ENCODE measurements at regions not wholly inside any gene's neighbourhood (a gene's known extent, or its start where the extent isn't known, plus 50 kb on each side); places are given as distances from the start of the nearest gene placed in this dataset.

GRCh38 chr12:46523863-46524770, 151.5 kb upstream of the SLC38A2 start:
- DNase-seq (ENCODE audit: low read depth), result peak; percentile 75
- H3K4me3 ChIP-seq (ENCODE audit: low read length), result no peak overlapping the region
- TF ChIP-seq CTCF (conservative IDR thresholded peaks at IDR 0.05; ENCODE audit: low read depth, low read length), result no peak

- DNase-seq (ENCODE audit: low read depth), result no peak
- H3K4me3 ChIP-seq (ENCODE audit: low read length), result no peak overlapping the region
- no peak for TF ChIP-seq CTCF (conservative IDR thresholded peaks at IDR 0.05; ENCODE audit: low read depth, low read length)
Observed at GRCh38 chr12:46523446-46523845, 150.9 kb upstream of the SLC38A2 start.

GRCh38 chr12:46522071-46522470, 149.5 kb upstream of the SLC38A2 start:
- no peak overlapping the region for H3K4me3 ChIP-seq (ENCODE audit: low read length)
- DNase-seq (ENCODE audit: low read depth), result no peak
- TF ChIP-seq CTCF (conservative IDR thresholded peaks at IDR 0.05; ENCODE audit: low read depth, low read length), result no peak

DNA sequence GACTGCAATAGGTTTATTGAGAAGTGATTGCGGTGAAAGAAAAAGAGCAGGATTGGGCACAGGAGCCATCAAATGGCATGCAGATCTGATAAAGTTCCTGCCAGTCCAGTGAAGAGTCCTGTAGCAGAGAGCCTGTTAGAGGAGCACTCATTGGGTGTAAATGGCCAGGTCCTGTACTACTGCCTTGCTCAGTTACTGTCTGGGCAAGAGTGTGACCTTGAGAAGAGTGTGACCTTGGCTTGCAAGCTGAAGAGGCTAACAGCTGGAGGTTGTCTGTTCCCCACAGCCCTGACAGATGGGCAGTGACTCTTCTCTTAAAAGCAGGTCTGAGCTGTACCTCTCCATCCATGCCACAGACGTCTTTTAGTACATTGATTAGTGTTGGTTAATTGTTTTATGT, 148.6 kb upstream of the SLC38A2 start:
- H3K4me3 ChIP-seq (ENCODE audit: low read length), result no peak overlapping the region
- no peak for DNase-seq (ENCODE audit: low read depth)
- no peak for TF ChIP-seq CTCF (conservative IDR thresholded peaks at IDR 0.05; ENCODE audit: low read depth, low read length)

DNA sequence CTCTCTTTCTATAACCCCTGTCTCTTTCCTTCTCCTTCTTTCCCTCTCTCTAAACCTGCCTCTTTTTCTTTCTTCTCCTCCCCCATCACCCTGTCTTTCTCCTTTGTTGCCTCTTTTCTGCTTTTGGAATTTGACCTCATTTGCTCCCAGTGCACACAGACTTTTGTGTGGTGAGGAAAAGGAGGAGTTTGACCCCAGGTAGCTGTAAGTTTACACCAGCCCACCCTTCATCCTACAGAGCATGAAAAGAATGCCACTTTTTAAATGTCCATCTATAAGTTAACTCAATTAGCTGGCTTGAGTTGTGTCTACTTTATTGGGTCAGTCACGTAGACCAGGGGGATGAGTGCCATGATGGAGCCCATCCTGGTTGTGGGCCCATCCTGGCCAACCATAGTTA, 146.8 kb upstream of the SLC38A2 start:
- TF ChIP-seq CTCF (conservative IDR thresholded peaks at IDR 0.05; ENCODE audit: low read depth, low read length), result no peak
- DNase-seq (ENCODE audit: low read depth), result no peak
- no peak overlapping the region for H3K4me3 ChIP-seq (ENCODE audit: low read length)

DNA sequence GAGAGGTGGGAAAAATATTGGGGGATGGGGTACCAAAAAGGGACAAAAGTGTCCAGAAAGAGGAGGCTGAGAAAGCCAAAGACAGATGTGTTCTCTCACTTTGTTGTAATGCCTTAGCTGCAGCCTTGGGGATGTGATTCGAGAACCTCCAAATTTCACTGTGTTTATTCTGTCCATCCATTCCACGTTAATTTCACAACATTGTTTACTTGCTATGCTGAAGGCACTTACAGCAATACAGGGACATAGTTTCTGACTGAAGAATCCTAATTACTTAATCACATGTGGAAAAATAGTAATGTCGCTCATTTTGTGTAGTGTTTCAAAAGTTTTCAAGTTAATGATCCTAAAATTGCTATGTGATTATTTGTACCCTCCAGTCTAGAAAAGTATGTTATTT, 146.2 kb upstream of the SLC38A2 start:
- DNase-seq (ENCODE audit: low read depth), result no peak
- TF ChIP-seq CTCF (conservative IDR thresholded peaks at IDR 0.05; ENCODE audit: low read depth, low read length), result no peak
- no peak overlapping the region for H3K4me3 ChIP-seq (ENCODE audit: low read length)

DNA sequence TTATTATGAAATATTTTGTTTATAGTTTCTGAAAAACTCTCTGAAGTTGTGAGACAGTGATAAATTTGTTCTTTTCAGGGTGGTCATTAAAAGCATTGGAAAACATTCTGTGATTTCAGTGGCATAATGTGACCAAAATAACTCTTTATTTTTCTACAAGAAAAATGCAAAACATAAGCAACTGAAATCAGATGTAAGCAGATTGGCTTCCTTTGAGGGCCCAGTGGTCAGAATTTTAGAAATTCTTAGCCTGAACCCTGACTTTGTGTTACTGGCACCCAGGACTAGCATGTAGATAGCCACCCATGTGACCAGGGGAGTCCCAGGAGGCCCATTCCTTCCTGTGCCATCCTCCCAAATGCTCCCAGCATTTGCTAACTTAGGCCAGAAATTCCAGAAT, 145.6 kb upstream of the SLC38A2 start:
- H3K4me3 ChIP-seq (ENCODE audit: low read length), result no peak overlapping the region
- DNase-seq (ENCODE audit: low read depth), result no peak
- TF ChIP-seq CTCF (conservative IDR thresholded peaks at IDR 0.05; ENCODE audit: low read depth, low read length), result no peak
